Ovary (tissue), 7 donors: ENCODE measurements at regions not wholly inside any gene's neighbourhood (a gene's known extent, or its start where the extent isn't known, plus 50 kb on each side); places are given as distances from the start of the nearest gene placed in this dataset.

Experiments used
- DNase-seq, 5 donors: peaks; one replicate each; pipeline ENCODE4 v3.0.0-alpha.2; 2019 to 2020
- H3K27ac ChIP-seq, 2 donors: fragments of 200-600 bp; one replicate each; pipeline versions ENCODE4 v1.5.1 to v1.8.0; 2019 to 2022
- H3K27me3 ChIP-seq: fragments of 200-600 bp; one replicate; pipeline ENCODE4 v1.8.0; 2022
- H3K36me3 ChIP-seq: fragments of 200-600 bp; sonication (generic); one replicate; pipeline ENCODE4 v1.5.1; 2019
- H3K4me1 ChIP-seq: one replicate; pipeline ENCODE4 v1.8.1; 2013; ENCODE audit warnings: mild to moderate bottlenecking, moderate library complexity; ENCODE audit not compliant: insufficient read depth
- H3K4me3 ChIP-seq: fragments of 200-600 bp; sonication (generic); one replicate; pipeline ENCODE4 v1.5.1; 2017
- H3K9me3 ChIP-seq, 2 donors: fragments of 200-600 bp in 1 of 2; sonication (generic) in 1 of 2; one replicate each; pipeline versions ENCODE4 v1.5.1 to v1.8.1; 2013 to 2019; ENCODE audit warnings: mild to moderate bottlenecking in 1 of 2, moderate library complexity in 1 of 2
- CTCF ChIP-seq, 3 donors: fragments of 450-650 bp in 2 of 3; fragments of 200-600 bp in 1 of 3; IDR thresholded peaks; one replicate each; pipeline versions ENCODE4 v1.5.1 to v1.8.0; 2016 to 2022; ENCODE audit warnings: antibody characterized with exemption in 3 of 3, mild to moderate bottlenecking in 1 of 3
- EP300 ChIP-seq: sonication (generic); formaldehyde crosslinking; IDR thresholded peaks from one replicate; pipeline ENCODE4 v1.6.1; 2017; ENCODE audit warnings: antibody characterized with exemption
- POLR2A ChIP-seq: fragments of 450-650 bp; IDR thresholded peaks from one replicate; pipeline ENCODE4 v1.6.1; 2017; ENCODE audit warnings: antibody characterized with exemption, mild to moderate bottlenecking, moderate library complexity
- whole genome bisulfite sequencing, 3 donors: extraction: QIAGEN DNeasy Blood & Tissue Kit in 1 of 3; methylation state at CpG; one replicate each; pipeline versions ENCODE4 v1.1.5 to v1.1.7; 2013 to 2017; 5-methylcytosine and 5-hydroxymethylcytosine counted together
- intact Hi-C, 4 donors: fragments of 100-400 bp; cut with DNase I; formaldehyde crosslinking; loops; one replicate each; pipeline versions ENCODE4 v1.11.0 to v1.15.1; 2022 to 2023
- donor health status: DM: no; HTN: no; CAD: no; lungs with moderate emphysema.
- donor health status: DM: no; HTN: no; CAD: no.
- donor health status: Bipolar disorder and iron deficiency.
- donor health status: DM: no; HTN: no; CAD: no.
- donor health status: DM: yes; HTN: yes; CAD: no.

DNA sequence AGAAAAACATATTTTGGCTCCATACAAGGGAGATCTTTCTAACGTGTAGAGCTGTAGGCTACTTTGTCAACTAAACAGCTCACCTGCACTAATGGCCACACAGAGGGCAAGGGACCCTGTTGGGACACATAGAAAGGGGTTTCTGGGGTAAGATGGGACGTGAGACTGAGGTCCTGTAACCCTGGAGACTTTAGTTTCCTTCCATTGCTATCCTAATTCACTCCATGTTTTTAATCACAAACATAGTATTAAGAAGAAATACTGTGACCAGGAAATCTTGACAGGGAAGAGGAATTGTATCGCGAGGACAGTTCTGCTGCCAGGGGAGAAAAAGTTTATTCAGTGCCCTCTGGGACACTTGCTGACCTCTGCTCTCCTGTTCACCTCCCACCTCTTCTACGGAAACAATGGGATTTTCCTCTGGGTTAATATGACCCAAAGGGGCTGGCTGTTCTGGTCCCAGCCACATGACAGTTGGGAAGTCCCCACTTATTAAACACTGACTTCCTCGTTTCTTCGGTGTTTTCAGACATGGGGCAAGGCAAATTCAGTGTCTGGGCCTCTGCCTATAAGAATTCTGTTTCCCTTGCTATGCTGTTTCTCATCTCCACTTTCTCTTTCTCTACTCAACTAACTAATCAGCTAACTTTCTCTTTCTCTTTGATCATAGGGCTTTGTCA lies 106.9 kb upstream of the SEMA6A start:
- Histone ChIP-seq H3K4me1 (no peaks in the 10 kb centered on the region), H3K9me3 (no peaks in the 10 kb centered on the region), H3K36me3 (no peaks in the 10 kb centered on the region), H3K27ac (no peak overlapping the region), H3K4me3 (no peak overlapping the region), H3K27me3 (no peaks in the 10 kb centered on the region)
- WGBS, 3 donors: 75 to 88% (median 87%) methylated on average over 7 of the region's 7 CpGs
- DNase-seq: no peak
- no peak for TF ChIP-seq EP300
- intact Hi-C loops: no loop called here

DNA sequence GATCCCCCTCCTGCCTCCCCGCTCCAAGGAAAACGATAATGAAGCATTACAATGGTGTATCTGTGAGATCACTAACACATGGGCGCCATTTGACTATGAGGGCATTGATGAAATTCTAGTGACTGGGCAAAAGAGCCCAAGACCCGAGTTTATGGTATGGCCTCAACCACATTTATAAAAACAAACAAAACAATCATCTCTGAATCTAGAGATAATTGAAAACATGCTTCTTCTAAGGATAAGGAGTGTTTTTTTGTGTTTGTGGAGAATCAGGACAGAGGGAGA lies 100.9 kb upstream of the SEMA6A start:
- Histone ChIP-seq H3K4me3 (no peak overlapping the region), H3K27me3 (no peaks in the 10 kb centered on the region), H3K36me3 (no peaks in the 10 kb centered on the region), H3K4me1 (no peaks in the 10 kb centered on the region), H3K9me3 (no peaks in the 10 kb centered on the region), H3K27ac (no peak overlapping the region)
- DNase-seq: no peak
- intact Hi-C loops: no loop called here
- TF ChIP-seq CTCF (IDR thresholded peaks at IDR 0.05): no peak
- TF ChIP-seq POLR2A: no peak
- TF ChIP-seq EP300: no peak
- 83 to 91% (median 88%) methylated on average over 4 of the region's 4 CpGs for WGBS, 3 donors

DNA sequence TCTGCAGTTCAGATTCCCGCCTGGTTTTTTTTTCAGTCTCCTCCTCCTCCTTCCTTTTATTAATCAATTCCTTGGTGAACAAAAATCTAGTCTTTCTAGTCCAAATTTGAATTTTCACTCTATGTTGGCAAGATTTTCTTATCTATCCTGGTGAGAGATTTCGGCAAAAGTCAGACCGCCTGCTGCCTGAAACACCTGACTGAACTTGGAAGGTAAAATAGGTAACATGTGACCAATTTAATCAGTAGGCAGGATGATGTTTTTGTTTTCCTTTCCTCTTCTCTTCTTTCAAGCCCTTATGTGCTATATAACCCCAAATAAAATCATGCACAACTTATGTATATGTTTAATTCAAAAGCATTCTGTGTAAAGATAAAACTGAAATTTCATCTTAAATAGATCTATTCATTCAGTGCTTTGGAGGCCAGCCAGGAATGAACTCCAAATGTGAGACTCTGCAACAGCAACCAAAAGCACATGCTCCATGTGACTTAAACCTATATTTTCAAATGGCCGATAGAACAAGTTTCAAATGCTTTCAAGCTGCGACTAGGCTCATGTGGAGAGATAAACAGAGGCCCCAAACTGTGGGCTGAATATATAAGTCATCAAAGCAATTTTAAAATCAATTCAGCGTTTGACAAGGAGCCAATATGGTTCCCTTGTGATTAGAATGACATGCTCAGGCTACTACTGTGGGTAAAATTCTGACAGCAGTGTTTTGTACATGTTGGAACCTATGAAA lies 100.4 kb upstream of the SEMA6A start:
- Histone ChIP-seq H3K9me3 (no peaks in the 10 kb centered on the region), H3K27me3 (no peaks in the 10 kb centered on the region), H3K4me1 (no peaks in the 10 kb centered on the region), H3K36me3 (no peaks in the 10 kb centered on the region), H3K27ac (no peak overlapping the region), H3K4me3 (no peak overlapping the region)
- intact Hi-C loops: no loop called here
- no peak for DNase-seq
- 75 to 80% (median 76%) methylated on average over 6 of the region's 6 CpGs for WGBS, 3 donors
- TF ChIP-seq EP300 (no peak), POLR2A (no peak), CTCF (IDR thresholded peaks at IDR 0.05) (no peak)

DNA sequence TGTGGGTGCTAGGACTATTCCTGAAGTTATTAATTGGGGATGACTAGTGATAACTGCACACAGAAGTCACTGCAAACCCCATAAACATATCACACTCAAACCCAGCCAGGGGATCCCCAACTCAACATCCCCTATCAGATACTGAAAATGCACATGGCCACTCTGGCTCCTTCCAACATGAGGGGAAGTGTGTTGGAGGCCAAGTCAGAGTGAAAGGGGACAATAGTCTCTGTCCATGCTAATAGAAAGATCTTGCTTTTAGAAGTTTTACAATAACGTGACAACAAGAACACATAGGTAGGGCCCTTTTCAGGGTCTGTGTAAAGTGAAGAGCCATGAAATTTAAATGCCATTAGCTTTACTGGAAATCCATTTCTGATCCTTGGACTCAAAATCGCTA lies 98.8 kb upstream of the SEMA6A start:
- H3K4me3 ChIP-seq: no peak overlapping the region
- H3K27ac ChIP-seq: no peak overlapping the region
- 94 to 96% (median 95%) methylated on average over 2 of the region's 2 CpGs for WGBS, 3 donors
- H3K27me3 ChIP-seq: no peaks in the 10 kb centered on the region
- DNase-seq: no peak
- intact Hi-C loops: no loop called here
- TF ChIP-seq POLR2A: no peak
- H3K9me3 ChIP-seq: no peaks in the 10 kb centered on the region
- H3K36me3 ChIP-seq: no peaks in the 10 kb centered on the region
- H3K4me1 ChIP-seq: no peaks in the 10 kb centered on the region

GRCh38 chr5:116672203-116672602 lies 97.6 kb upstream of the SEMA6A start:
- Histone ChIP-seq H3K4me3 (no peak overlapping the region), H3K4me1 (no peaks in the 10 kb centered on the region), H3K27ac (no peak overlapping the region), H3K9me3 (no peaks in the 10 kb centered on the region), H3K36me3 (no peaks in the 10 kb centered on the region), H3K27me3 (no peaks in the 10 kb centered on the region)
- intact Hi-C loops: no loop called here
- TF ChIP-seq CTCF (IDR thresholded peaks at IDR 0.05) (no peak), POLR2A (no peak), EP300 (no peak)
- no peak for DNase-seq
